Hepatocyte (in vitro differentiated cells): ENCODE measurements at regions not wholly inside any gene's neighbourhood (a gene's known extent, or its start where the extent isn't known, plus 50 kb on each side); places are given as distances from the start of the nearest gene placed in this dataset.
"Not testable (repeated sequence)": the region's sequence is repeated elsewhere in the genome, so short reads cannot be mapped to it uniquely, and the experiment has no call there.

Experiments
- EZH2 ChIP-seq: fragments of 200-600 bp; sonication (generic); IDR thresholded peaks from 2 replicates; pipeline ENCODE4 v1.6.1; 2016; ENCODE audit warnings: antibody characterized with exemption, mild to moderate bottlenecking, borderline replicate concordance
- TF ChIP-seq, protein P1 (sequence below): fragments of 200-600 bp; sonication (generic); IDR thresholded peaks from 2 replicates; pipeline ENCODE4 v1.5.1; 2016; ENCODE audit warnings: antibody characterized with exemption, mild to moderate bottlenecking; ENCODE audit not compliant: poor library complexity

GRCh38 chr6:27692133-27692532 lies 219.2 kb upstream of the ZNF184 start:
- TF ChIP-seq, protein P1, sequence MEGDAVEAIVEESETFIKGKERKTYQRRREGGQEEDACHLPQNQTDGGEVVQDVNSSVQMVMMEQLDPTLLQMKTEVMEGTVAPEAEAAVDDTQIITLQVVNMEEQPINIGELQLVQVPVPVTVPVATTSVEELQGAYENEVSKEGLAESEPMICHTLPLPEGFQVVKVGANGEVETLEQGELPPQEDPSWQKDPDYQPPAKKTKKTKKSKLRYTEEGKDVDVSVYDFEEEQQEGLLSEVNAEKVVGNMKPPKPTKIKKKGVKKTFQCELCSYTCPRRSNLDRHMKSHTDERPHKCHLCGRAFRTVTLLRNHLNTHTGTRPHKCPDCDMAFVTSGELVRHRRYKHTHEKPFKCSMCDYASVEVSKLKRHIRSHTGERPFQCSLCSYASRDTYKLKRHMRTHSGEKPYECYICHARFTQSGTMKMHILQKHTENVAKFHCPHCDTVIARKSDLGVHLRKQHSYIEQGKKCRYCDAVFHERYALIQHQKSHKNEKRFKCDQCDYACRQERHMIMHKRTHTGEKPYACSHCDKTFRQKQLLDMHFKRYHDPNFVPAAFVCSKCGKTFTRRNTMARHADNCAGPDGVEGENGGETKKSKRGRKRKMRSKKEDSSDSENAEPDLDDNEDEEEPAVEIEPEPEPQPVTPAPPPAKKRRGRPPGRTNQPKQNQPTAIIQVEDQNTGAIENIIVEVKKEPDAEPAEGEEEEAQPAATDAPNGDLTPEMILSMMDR, result not testable (repeated sequence)
- not testable (repeated sequence) for TF ChIP-seq EZH2
